HG02642 (cell line): ENCODE measurements at regions not wholly inside any gene's neighbourhood (a gene's known extent, or its start where the extent isn't known, plus 50 kb on each side); places are given as distances from the start of the nearest gene placed in this dataset.

Source experiments
- ATAC-seq: cut with Tn5 transposase; IDR thresholded peaks from one replicate; pipeline ENCODE4 v1.9.1; 2021; ENCODE audit warnings: mild to moderate bottlenecking; ENCODE audit not compliant: unreplicated experiment, poor library complexity

DNA sequence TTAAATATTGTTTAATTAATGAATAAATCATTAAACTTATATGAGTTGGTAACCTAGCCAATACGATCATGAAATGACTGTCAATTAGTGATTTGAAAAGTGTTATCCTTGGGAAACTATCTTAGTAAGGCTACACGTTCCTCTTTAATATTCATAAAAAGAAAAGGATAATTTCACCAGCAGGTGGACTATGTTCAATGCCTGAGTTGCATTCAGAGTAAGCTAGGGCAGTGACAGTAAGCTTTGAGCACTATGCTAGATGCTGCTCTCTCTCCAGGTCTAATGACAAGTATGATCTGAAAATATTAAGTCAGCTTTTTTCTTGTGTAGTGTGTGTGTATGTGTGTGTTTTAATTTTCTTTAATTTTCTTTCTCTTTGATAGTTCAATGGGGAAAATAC is 486.3 kb upstream of the PCDH15 start:
- no peak for ATAC-seq

DNA sequence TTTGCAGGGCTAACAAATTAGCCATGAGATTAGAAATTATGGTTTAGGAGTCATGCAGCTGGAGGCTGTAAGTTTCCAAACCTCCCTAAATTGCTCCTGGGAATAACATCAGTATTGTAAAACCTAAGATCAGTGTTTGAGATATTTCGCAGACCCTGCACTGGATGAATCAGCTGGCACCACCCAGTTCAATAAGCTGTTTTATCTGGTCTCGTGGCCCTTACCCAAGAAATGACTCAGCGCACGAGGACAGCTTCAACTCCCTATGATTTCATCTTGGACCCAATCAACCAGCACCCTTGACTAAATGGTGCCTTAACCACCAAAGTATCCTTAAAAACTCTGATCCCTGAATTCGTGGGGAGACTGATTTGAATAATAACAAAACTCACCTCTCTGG is 482.0 kb upstream of the PCDH15 start:
- ATAC-seq: no peak

DNA sequence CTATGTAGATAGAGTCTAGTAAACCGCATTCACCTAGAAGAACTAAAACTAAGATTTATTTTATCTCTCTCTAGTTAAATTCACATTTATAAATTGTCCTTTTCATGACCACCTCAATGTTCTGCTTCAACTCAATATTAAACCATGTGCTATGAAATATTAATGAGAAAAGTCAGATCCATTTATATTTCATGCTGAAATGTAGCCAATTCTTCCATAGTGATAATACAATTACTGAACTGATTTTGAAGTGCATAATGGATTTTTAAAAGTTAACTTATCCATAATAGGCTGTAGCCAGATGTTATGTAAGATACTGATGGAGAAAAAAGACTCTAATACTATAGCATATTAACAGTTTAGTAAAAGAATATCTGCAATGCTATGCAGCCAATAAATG is 479.7 kb upstream of the PCDH15 start:
- ATAC-seq: no peak

DNA sequence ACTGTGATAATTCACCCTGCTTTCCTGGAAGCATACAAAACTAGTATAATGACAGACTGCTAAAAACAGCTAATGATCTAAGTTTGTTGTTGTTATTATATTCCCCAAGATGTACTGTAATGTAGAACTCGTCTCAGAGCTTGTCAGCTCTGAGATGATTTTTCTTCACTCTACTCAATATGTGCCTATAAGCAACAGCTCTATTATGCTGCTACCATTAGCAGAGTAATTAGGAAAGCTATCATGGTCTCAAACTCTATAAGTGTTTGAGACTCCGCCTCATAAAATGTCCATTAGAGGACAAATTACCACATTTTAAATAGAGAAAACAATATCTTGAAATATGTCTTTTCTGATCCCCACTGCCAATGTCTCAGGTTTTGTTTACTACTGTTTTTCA is 476.5 kb upstream of the PCDH15 start:
- no peak for ATAC-seq

DNA sequence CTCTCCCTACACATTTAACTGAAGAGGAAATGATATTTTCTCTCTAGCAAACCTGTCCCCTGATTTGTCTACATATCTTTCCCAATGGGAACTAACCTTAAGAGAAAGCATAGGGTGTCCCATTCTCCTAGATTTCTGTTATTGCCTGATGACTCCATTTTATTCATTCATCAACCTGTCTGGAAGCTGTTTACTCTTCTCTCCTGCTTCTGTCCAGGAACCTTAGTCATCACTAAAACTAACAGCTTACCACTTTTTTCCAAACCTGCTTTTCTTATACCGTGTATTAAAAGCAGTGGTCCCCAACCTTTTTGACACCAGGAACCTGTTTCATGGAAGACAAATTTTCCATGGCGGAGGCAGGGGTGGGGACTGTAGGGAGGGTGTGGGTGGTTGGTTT is 473.3 kb upstream of the PCDH15 start:
- ATAC-seq: no peak

DNA sequence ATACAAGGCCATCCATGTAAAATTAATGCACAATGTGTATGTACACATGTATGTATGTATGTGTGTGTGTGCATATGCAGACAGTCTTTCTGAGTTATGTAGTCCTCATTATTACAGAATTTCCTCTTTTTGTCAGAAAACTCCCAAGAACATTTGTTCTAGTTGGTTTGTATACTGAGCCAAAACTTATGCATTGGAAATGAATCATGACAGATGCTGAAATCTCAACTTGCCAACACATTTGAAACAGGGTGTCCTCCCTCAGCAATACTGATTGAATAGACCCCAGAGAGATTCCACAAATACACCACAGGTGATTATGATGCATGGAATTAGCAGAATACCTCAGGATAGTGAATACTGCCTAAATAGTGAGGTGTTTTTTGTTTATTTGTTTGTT is 472.9 kb upstream of the PCDH15 start:
- ATAC-seq: no peak

DNA sequence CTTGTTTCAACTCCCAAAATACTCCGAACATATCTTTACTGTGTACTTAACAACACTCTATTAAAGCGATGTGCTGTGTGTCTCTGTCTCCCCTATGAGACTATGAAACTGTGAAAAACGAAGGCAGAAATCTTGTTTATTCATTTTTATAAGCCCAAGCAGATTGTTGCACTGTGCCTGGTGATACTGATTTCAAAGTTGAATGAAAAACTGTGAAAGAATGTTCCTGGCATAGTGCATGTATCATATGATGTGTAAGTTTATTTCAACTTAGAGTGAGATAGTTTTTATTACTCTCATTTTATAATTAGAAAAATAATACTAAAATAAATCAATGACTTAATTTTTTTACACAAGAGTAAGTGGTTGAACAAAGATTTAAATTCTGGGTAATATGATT is 471.9 kb upstream of the PCDH15 start:
- no peak for ATAC-seq

DNA sequence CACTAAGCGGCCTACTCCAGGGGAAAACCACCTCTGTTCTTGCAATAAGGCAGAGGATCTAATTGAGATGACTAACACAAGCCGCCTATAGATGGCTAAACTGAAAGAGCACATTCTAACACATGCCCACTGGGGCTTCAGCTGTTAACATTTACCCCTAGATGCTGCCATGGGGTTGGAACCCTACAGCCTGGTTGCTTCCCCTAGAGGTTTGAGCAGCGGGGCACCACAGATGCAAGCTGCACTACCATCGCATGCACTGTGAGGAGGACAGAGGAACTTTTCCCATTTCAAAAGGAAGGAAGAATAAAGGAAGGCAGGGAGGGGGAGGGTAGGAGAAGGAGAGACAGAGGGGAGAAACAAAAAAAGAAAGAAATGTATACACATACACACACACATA is 465.8 kb upstream of the PCDH15 start:
- ATAC-seq: no peak

DNA sequence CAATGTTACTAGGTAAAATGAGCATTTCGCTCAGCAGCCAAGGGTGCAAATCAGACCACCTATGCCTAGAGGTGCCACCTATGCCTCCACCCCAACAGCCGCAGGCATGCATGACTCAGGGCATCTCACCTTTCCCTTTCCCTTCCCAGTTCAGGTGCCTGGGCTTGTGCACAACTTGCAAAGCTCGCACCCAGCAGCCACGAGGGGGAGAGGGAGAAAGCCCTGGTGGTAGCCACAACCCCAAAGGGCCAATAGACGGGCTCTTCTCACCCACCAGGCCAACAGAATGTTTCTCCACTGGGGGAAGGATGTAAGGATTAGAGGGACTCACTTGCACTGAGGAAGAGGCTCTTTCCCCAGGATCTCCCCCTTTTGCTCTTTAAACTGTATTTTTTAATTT is 462.3 kb upstream of the PCDH15 start:
- no peak for ATAC-seq

DNA sequence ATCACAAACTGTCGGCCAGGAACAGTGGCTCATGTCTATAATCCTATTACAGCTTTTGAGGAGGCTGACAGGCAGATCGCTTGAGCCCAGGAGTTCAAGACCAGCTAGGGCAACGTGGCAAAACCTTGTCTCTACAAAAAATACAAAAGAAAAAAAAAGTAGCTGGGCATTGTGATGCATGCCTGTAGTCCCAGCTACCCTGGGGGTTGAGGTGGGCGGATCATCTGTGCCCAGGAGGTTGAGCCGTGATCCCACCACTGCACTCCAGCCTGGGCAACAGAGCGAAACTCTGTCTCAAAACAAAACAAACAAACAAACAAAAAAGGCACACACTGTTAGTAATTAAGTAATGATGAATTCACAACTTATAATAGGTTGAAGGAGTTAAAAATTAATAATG is 441.5 kb upstream of the PCDH15 start:
- no peak for ATAC-seq

DNA sequence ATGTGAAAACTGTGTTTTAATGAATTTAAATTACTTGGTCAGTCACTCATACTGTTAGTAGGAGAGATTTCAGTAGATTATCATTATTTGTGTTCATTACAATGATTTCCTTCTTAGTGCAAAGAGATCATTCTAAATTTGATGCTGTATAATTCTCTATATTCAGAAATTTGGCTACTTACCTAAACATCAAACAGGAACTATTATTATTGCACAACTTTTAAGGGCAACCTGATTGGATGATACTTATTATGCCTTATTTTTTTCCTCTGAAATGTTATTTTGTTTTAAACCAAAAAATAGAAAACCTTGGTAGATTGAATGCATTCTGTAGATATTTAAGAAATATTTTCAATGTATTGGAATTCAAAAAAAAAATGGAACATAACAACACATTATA is 436.4 kb upstream of the PCDH15 start:
- no peak for ATAC-seq

DNA sequence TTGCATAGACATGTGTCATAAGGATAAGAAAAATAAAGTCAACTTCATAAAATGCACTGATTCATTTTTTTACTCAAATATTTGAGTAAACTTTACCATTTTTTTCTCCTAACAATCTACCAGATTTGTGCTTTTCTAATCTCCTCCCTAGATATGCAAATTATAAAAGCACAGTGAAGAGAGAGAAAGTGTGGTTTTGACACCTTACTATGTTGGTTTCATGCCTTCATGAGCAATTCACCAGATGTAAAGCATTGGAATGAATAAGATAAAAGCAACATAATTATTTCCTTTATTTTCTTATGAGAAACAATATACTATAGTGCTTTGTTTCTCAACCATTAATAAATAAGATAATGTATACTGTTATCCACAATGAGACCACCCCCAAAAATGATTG is 432.5 kb upstream of the PCDH15 start:
- peak; percentile 78 for ATAC-seq

DNA sequence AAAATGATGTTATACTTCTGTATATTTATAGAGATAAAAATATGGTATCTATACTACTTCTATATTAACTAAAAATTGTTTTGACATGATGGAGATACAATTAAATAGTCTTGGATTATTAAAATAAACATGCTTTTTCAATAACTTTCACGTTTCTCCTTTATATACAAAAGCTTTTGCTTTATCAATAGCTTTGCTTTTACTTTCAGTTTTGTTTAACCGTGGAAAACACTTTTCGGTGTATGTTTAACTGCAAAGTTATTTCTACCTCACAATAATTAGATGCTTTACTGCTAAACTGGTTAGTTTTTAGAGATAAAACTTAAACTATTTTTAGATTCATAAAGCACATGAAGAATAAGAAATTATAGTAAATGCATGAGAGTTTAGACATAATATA is 432.1 kb upstream of the PCDH15 start:
- no peak for ATAC-seq

DNA sequence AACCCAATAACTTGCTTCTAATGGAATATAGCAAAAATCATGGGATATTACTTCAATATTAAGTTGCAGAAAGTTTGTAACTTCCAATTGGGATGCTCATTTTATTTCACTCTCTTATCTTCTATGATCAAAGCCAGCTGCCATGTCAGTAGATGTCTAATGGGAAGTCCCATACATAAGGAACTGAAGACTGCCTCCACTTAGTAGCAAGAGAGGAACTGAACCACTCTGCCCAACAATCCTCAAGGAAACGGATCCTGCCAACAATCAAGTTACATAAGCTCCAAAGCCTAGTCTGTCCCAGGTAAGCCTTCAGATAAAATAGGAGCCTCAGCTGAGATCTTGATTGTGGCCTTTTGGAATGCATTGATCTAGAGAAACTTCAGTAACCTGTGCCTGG is 431.5 kb upstream of the PCDH15 start:
- ATAC-seq: no peak

DNA sequence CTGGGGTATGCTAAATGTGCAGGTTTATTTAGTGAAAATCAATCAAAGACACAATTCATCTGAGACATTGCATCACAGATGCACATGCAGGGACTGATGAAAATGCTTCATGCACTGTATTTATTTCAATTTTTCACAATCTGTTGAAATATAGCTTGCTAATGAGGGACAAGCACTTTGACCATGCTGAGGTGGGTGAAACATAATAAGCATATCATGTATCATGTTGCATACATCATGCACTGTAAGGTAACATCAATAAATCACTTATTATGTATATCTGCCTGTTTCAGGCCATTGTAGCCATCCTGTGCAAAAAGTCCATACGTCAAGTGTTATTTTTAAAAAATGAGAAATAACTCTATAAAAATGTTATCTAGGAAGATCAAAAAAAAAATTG is 426.9 kb upstream of the PCDH15 start:
- ATAC-seq: no peak

DNA sequence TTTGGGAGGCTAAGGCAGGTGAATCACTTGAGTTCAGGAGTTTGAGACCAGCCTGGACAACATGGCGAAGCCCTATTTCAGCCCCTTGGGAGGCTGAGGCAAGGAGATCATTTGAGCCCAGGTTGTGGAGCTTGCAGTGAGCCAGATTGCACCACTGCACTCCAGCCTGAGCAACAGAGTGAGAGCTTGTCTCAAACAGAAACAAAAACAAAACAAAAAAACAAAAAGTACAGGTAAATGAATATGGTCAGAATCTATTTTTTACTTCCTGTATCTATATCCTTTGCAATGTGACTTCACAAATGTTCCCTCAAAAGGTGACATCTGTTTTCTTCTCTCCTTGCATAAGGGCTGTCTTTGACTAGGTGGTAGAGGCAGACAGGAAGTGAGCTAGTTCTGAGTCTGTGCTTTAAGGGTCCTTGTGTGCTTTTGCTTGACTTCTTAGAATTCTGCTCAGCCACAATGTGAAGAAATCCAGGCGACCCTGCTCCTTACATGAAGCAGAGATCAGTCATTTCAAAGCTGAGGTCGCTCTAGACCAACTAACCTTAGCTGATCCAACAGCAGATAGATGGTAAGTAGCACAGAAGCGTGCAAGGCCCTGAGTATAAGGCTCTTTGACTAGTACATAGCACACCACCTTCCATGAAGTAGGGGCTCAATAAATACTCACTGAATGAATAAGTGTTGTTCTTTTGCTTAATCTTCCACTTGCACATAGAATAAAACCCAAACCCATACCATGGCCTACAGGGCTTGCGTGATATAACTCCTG is 423.2 kb upstream of the PCDH15 start:
- ATAC-seq: no peak

DNA sequence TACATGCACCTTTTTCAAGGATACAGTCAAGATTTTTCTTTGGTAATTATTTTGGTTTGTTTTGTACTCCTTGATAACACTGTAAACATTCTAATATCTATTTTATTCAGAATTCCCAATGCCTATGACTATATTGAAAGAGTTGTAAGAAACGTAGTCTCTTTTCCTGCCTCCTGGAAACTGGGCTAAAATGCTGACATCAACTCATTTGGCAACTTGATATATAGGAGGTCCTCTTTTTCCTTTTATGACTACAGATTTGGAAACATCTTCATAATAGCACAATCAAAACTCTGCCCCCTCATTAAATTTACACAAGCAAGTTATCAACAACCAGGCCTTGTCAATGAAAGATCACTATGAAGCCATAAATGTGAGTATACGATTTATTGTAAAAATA is 422.3 kb upstream of the PCDH15 start:
- ATAC-seq: no peak

DNA sequence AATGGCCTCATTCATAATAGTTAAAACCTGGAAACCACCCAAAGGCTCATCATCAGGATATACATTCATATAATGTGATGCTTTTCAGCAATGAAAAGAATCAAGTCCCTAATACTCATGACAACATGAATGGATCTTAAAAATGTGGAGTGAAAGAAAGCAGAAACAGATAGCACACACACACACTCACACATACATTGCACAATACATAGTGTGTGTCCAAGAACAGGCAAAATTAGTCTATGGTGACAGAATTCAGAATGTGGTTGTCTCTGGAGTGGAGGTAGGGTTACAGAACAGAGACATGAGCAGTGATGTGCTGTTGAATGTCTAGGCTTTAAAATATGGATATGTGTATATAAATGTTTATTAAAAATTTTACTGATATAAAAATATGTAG is 419.9 kb upstream of the PCDH15 start:
- no peak for ATAC-seq

DNA sequence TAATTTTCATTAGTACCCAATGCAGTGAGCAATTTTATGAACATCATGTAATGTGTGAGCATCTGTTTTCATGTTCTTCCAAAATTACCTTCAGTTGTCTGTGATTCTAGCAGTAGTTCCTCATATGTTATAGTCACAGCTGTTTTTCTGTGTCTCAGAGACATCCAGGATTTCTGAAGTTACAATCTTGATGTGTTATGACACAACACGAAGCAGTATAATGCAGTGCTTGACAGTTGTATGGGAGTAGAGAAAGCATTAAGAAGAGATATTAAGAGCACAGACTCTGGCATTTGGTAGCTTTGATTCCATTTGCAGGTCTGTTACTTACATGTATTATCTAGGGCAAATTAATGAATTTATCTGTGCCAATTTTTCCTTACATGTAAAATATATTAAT is 414.7 kb upstream of the PCDH15 start:
- ATAC-seq: no peak

DNA sequence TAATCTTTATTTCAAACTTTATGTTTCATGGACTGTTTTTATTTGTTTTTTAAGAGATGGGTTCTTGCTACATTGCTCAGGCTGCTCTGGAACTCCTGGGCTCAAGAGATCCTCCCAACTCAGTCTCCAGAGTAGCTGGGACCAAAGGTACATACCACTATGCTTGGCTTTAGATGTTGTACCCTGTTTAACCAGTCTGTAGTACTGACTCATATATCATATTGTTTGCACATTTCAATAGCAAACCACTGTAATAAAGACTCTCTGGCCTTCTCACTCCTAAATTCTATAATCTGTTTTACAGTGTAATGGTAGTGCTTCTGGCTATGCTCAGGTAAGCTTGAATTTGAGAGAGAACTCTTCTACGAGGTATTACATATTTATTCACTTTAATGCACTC is 413.6 kb upstream of the PCDH15 start:
- no peak for ATAC-seq

DNA sequence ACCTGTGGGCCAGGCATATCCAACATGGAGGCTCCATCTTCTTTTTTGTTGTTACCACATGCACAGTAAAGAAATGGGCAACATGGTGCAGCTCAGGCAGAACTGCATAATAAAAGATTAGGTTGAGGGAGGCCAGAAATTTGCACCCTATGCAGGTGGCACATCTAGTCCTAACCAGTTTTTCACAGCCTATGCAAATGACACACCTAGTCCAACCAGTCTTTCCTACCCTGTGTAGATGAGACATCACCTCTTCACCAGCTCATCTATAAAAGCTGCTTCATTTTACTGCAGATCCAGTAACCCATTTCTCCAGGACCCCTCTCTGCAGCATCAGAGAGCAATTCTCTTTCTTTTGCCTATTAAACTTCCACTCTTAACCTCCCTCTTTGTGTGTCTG is 411.0 kb upstream of the PCDH15 start:
- no peak for ATAC-seq

DNA sequence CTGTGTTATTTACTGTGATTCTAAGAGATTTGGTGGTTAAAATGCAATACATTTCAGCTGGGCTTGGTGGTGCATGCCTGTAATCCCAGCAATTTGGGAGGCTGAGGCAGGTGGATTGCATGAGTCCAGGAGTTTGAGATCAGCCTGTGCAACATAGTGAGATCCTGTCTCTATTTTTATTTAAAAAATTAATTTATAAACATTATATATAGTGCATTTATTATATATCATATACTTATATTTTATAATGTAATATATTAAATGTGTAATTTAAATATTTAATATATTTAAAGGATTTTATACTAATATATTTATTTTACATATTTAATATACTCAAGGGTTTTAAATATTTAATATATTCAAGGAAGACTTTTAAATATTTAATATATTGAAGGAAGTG is 402.8 kb upstream of the PCDH15 start:
- ATAC-seq: no peak

DNA sequence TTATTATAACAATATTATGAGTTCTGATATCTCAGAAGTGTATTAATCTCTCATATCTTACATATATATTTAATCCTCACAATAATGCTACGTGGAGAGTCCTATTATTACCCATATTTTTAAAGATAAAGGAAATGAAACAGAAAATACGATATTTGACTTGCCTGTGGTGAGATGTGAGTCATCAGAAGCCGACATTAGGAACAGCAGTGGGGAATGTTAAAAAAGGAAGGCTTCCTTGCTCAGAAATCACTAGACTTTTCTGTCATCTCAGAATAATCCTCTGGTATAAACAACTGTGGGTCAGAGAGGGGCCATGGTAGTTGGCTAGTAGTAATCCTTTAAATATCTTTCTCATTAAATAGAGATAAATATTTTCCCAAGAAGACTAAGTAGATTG is 402.3 kb upstream of the PCDH15 start:
- no peak for ATAC-seq
